Suprapubic skin (tissue), 4 donors: ENCODE measurements at regions not wholly inside any gene's neighbourhood (a gene's known extent, or its start where the extent isn't known, plus 50 kb on each side); places are given as distances from the start of the nearest gene placed in this dataset.
"Not testable (repeated sequence)": the region's sequence is repeated elsewhere in the genome, so short reads cannot be mapped to it uniquely, and the experiment has no call there.

Experiments used
- DNase-seq, 2 donors: peaks; one replicate each; pipeline ENCODE4 v3.0.0-alpha.2; 2019; ENCODE audit warnings: low spot score in 2 of 2
- H3K27ac ChIP-seq: fragments of 200-600 bp; sonication (generic); one replicate; pipeline ENCODE4 v1.5.1; 2019
- H3K27me3 ChIP-seq: fragments of 200-600 bp; sonication (generic); one replicate; pipeline ENCODE4 v1.5.1; 2019
- H3K36me3 ChIP-seq: fragments of 200-600 bp; sonication (generic); one replicate; pipeline ENCODE4 v1.5.1; 2019
- H3K4me1 ChIP-seq: fragments of 200-600 bp; sonication (generic); one replicate; pipeline ENCODE4 v1.5.1; 2019
- H3K4me3 ChIP-seq: fragments of 200-600 bp; sonication (generic); one replicate; pipeline ENCODE4 v1.5.1; 2019; ENCODE audit warnings: mild to moderate bottlenecking
- H3K9me3 ChIP-seq: fragments of 200-600 bp; sonication (generic); one replicate; pipeline ENCODE4 v1.5.1; 2019
- CTCF ChIP-seq, 2 donors: fragments of 200-600 bp in 1 of 2; fragments of 450-650 bp in 1 of 2; sonication (generic) in 1 of 2; IDR thresholded peaks; one replicate each; pipeline ENCODE4 v1.5.1; 2016 to 2019; ENCODE audit warnings: antibody characterized with exemption in 2 of 2, mild to moderate bottlenecking in 1 of 2, moderate library complexity in 1 of 2
- EP300 ChIP-seq: sonication (generic); formaldehyde crosslinking; IDR thresholded peaks from one replicate; pipeline ENCODE4 v1.6.1; 2017; ENCODE audit warnings: antibody characterized with exemption
- POLR2A ChIP-seq, 2 donors: fragments of 450-650 bp; IDR thresholded peaks; one replicate each; pipeline ENCODE4 v1.6.1; 2017; ENCODE audit warnings: antibody characterized with exemption in 2 of 2, mild to moderate bottlenecking in 2 of 2, moderate library complexity in 2 of 2
- POLR2AphosphoS5 ChIP-seq, 3 donors: sonication (generic); formaldehyde crosslinking; IDR thresholded peaks; one replicate each; pipeline ENCODE4 v1.6.1; 2017; ENCODE audit warnings: antibody characterized with exemption in 3 of 3
- WGBS: methylation state at CpG from one replicate; pipeline ENCODE4 v1.1.5; 2018; 5-methylcytosine and 5-hydroxymethylcytosine counted together

- H3K27me3 ChIP-seq: no peaks in the 10 kb centered on the region
- DNase-seq: no peak
- no peaks in the 10 kb centered on the region for H3K4me1 ChIP-seq
- WGBS: 77% methylated on average over 3 of the region's 3 CpGs
- no peaks in the 10 kb centered on the region for H3K36me3 ChIP-seq
- H3K27ac ChIP-seq: no peak overlapping the region
- no peaks in the 10 kb centered on the region for H3K9me3 ChIP-seq
- TF ChIP-seq EP300 (no peak), POLR2AphosphoS5 (IDR thresholded peaks at IDR 0.05) (no peak), POLR2A (IDR thresholded peaks at IDR 0.05) (no peak), CTCF (IDR thresholded peaks at IDR 0.05) (no peak)
- H3K4me3 ChIP-seq: no peak overlapping the region
Observed at GRCh38 chr18:67778016-67778415, 261.5 kb upstream of the DSEL start.

GRCh38 chr18:67776929-67777328 lies 260.4 kb upstream of the DSEL start:
- Histone ChIP-seq H3K36me3 (no peaks in the 10 kb centered on the region), H3K9me3 (no peaks in the 10 kb centered on the region), H3K4me1 (no peaks in the 10 kb centered on the region), H3K27ac (no peak overlapping the region), H3K27me3 (no peaks in the 10 kb centered on the region), H3K4me3 (no peak overlapping the region)
- TF ChIP-seq EP300: no peak
- no peak for TF ChIP-seq POLR2AphosphoS5 (IDR thresholded peaks at IDR 0.05)
- no peak for TF ChIP-seq POLR2A (IDR thresholded peaks at IDR 0.05)
- TF ChIP-seq CTCF (IDR thresholded peaks at IDR 0.05): no peak
- no peak for DNase-seq
- 48% methylated on average over 3 of the region's 3 CpGs for WGBS

- H3K9me3 ChIP-seq: no peaks in the 10 kb centered on the region
- H3K36me3 ChIP-seq: no peaks in the 10 kb centered on the region
- 79% methylated on average over 2 of the region's 2 CpGs for WGBS
- DNase-seq: no peak
- TF ChIP-seq POLR2AphosphoS5 (IDR thresholded peaks at IDR 0.05) (no peak), POLR2A (IDR thresholded peaks at IDR 0.05) (no peak), CTCF (IDR thresholded peaks at IDR 0.05) (no peak), EP300 (no peak)
- no peaks in the 10 kb centered on the region for H3K4me1 ChIP-seq
- no peak overlapping the region for H3K27ac ChIP-seq
- no peaks in the 10 kb centered on the region for H3K27me3 ChIP-seq
- H3K4me3 ChIP-seq: no peak overlapping the region
Observed at GRCh38 chr18:67771271-67771670, 254.8 kb upstream of the DSEL start.

- DNase-seq: no peak
Observed at GRCh38 chr18:67770520-67770919, 254.0 kb upstream of the DSEL start.

GRCh38 chr18:67766930-67767329 lies 250.4 kb upstream of the DSEL start:
- TF ChIP-seq CTCF (IDR thresholded peaks at IDR 0.05) (no peak), POLR2A (IDR thresholded peaks at IDR 0.05) (no peak), POLR2AphosphoS5 (IDR thresholded peaks at IDR 0.05) (no peak), EP300 (no peak)
- no peaks in the 10 kb centered on the region for H3K27me3 ChIP-seq
- no peak for DNase-seq
- no peak overlapping the region for H3K27ac ChIP-seq
- H3K4me3 ChIP-seq: no peak overlapping the region
- no peaks in the 10 kb centered on the region for H3K36me3 ChIP-seq
- no peaks in the 10 kb centered on the region for H3K4me1 ChIP-seq
- no peaks in the 10 kb centered on the region for H3K9me3 ChIP-seq

More at GRCh38 chr18:67770520-67770919, 254.0 kb upstream of the DSEL start:
- Histone ChIP-seq H3K27me3 (no peaks in the 10 kb centered on the region), H3K27ac (no peak overlapping the region), H3K4me3 (no peak overlapping the region), H3K4me1 (no peaks in the 10 kb centered on the region), H3K36me3 (no peaks in the 10 kb centered on the region), H3K9me3 (no peaks in the 10 kb centered on the region)
- TF ChIP-seq CTCF (IDR thresholded peaks at IDR 0.05) (no peak), POLR2A (IDR thresholded peaks at IDR 0.05) (no peak), EP300 (no peak), POLR2AphosphoS5 (IDR thresholded peaks at IDR 0.05) (no peak)
- WGBS: 66% methylated on average over 5 of the region's 5 CpGs

DNA sequence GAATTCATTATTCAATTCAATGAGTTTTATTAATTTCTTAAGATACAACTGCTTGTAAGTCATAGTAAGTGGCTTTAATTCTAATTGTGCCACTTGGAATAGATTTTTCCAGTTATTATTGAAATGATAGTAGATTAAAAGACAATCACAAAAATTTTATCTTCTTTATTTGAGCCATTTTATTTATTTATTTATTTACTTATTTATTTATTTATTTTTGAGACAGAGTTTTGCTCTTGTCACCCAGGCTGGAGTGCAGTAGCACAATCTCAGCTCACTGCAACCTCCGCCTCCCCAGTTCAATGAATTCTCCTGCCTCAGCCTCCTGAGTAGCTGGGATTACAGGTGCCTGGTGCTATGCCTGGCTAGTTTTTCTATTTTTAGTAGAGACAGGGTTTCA lies 235.7 kb upstream of the DSEL start:
- 97% methylated on average over 1 of the region's 1 CpG for WGBS
- H3K9me3 ChIP-seq, H3K36me3 ChIP-seq, H3K27ac ChIP-seq, H3K27me3 ChIP-seq, H3K4me1 ChIP-seq, DNase-seq, H3K4me3 ChIP-seq: not testable (repeated sequence)
